ENCODE measurements at regions not wholly inside any gene's neighbourhood (a gene's known extent, or its start where the extent isn't known, plus 50 kb on each side); places are given as distances from the start of the nearest gene placed in this dataset.
A peak's percentile ranks its signal among the peaks of the same experiment; 100 is the strongest.
"Not testable (repeated sequence)": the region's sequence is repeated elsewhere in the genome, so short reads cannot be mapped to it uniquely, and the experiment has no call there.

DNA sequence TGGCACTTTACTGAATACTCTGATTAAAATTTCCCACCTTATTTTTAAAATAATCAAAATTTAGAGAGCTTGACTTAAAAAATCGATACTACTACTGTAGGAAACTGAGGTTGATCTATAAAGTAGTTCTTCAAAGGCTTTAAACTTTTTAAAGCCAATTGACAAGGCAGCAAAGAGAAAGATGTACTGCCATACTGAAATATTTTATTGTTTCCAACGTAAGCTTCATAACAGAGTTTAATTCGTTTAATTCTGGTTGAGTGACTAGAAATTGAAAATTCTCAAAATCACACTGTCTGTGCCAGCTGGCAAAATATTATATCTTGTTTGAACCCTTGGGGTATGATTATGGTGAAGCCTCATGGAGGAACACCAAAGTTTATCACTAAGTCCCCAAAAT is 207.6 kb downstream of the UNC5CL start:
- no peak overlapping the region for H3K27ac ChIP-seq (ENCODE audit: low read depth, low read length)
- no peak overlapping the region for H3K9ac ChIP-seq (ENCODE audit: low read length)
- no peaks in the 10 kb centered on the region for H3F3A ChIP-seq (ENCODE audit: insufficient read depth)
- no peaks in the 10 kb centered on the region for H3K36me3 ChIP-seq (ENCODE audit: low read length)
- H3K4me2 ChIP-seq (ENCODE audit: low read depth, low read length, poor library complexity, severe bottlenecking), result no peak overlapping the region
- no peaks in the 10 kb centered on the region; the same call in 1 of the 2 replicates for H4K20me1 ChIP-seq (ENCODE audit: low read depth, low read length)
- no peak overlapping the region for H3K4me3 ChIP-seq (ENCODE audit: insufficient read depth, low read length, poor library complexity, severe bottlenecking)
- no peak overlapping the region for H2AFZ ChIP-seq (ENCODE audit: low read depth, low read length, severe bottlenecking)
- TF ChIP-seq, protein P1, sequence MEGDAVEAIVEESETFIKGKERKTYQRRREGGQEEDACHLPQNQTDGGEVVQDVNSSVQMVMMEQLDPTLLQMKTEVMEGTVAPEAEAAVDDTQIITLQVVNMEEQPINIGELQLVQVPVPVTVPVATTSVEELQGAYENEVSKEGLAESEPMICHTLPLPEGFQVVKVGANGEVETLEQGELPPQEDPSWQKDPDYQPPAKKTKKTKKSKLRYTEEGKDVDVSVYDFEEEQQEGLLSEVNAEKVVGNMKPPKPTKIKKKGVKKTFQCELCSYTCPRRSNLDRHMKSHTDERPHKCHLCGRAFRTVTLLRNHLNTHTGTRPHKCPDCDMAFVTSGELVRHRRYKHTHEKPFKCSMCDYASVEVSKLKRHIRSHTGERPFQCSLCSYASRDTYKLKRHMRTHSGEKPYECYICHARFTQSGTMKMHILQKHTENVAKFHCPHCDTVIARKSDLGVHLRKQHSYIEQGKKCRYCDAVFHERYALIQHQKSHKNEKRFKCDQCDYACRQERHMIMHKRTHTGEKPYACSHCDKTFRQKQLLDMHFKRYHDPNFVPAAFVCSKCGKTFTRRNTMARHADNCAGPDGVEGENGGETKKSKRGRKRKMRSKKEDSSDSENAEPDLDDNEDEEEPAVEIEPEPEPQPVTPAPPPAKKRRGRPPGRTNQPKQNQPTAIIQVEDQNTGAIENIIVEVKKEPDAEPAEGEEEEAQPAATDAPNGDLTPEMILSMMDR (IDR thresholded peaks at IDR 0.05; ENCODE audit: insufficient read depth, low read length, poor library complexity, severe bottlenecking), result no peak
- TF ChIP-seq EZH2phosphoT487 (conservative IDR thresholded peaks at IDR 0.05; ENCODE audit: low read length), result no peak
- H3K27me3 ChIP-seq (ENCODE audit: low read length), result no peaks in the 10 kb centered on the region
- H3K79me2 ChIP-seq (ENCODE audit: insufficient read depth, low read length), result no peaks in the 10 kb centered on the region
- no peaks in the 10 kb centered on the region for H3K9me2 ChIP-seq (replicated peaks; ENCODE audit: insufficient read depth, low read length)
- H3K9me3 ChIP-seq (ENCODE audit: insufficient read depth, low read length), result no peaks in the 10 kb centered on the region

GRCh38 chr6:40825102-40825501 is 213.9 kb downstream of the UNC5CL start:
- H3K4me2 ChIP-seq (ENCODE audit: low read depth, low read length, poor library complexity, severe bottlenecking), result no peak overlapping the region
- H4K20me1 ChIP-seq (ENCODE audit: low read depth, low read length), result no peaks in the 10 kb centered on the region; the same call in 1 of the 2 replicates
- H3K36me3 ChIP-seq (ENCODE audit: low read length), result no peaks in the 10 kb centered on the region
- no peaks in the 10 kb centered on the region for H3K27me3 ChIP-seq (ENCODE audit: low read length)
- TF ChIP-seq, protein P1 (IDR thresholded peaks at IDR 0.05; ENCODE audit: insufficient read depth, low read length, poor library complexity, severe bottlenecking), result no peak
- no peak for TF ChIP-seq EZH2phosphoT487 (conservative IDR thresholded peaks at IDR 0.05; ENCODE audit: low read length)
- no peak overlapping the region for H3K27ac ChIP-seq (ENCODE audit: low read depth, low read length)
- H3K79me2 ChIP-seq (ENCODE audit: insufficient read depth, low read length), result no peaks in the 10 kb centered on the region
- no peak overlapping the region for H3K4me3 ChIP-seq (ENCODE audit: insufficient read depth, low read length, poor library complexity, severe bottlenecking)
- no peaks in the 10 kb centered on the region for H3K9me3 ChIP-seq (ENCODE audit: insufficient read depth, low read length)
- H3K9ac ChIP-seq (ENCODE audit: low read length), result no peak overlapping the region
- H3K9me2 ChIP-seq (replicated peaks; ENCODE audit: insufficient read depth, low read length), result no peaks in the 10 kb centered on the region
- no peaks in the 10 kb centered on the region for H3F3A ChIP-seq (ENCODE audit: insufficient read depth)
- no peak overlapping the region for H2AFZ ChIP-seq (ENCODE audit: low read depth, low read length, severe bottlenecking)

GRCh38 chr6:40823917-40824891 is 214.8 kb downstream of the UNC5CL start:
- not testable (repeated sequence) for H2AFZ ChIP-seq (ENCODE audit: low read depth, low read length, severe bottlenecking); H3K4me2 ChIP-seq (ENCODE audit: low read depth, low read length, poor library complexity, severe bottlenecking); H3K27me3 ChIP-seq (ENCODE audit: low read length)

More at GRCh38 chr6:40823917-40824891, 214.8 kb downstream of the UNC5CL start:
- not testable (repeated sequence) for H3K9me3 ChIP-seq (ENCODE audit: insufficient read depth, low read length); H4K20me1 ChIP-seq (ENCODE audit: low read depth, low read length); H3F3A ChIP-seq (ENCODE audit: insufficient read depth); H3K4me3 ChIP-seq (ENCODE audit: insufficient read depth, low read length, poor library complexity, severe bottlenecking); H3K9me2 ChIP-seq (replicated peaks; ENCODE audit: insufficient read depth, low read length); H3K36me3 ChIP-seq (ENCODE audit: low read length); H3K79me2 ChIP-seq (ENCODE audit: insufficient read depth, low read length); H3K9ac ChIP-seq (ENCODE audit: low read length); H3K27ac ChIP-seq (ENCODE audit: low read depth, low read length)
- TF ChIP-seq, protein P1 (IDR thresholded peaks at IDR 0.05; ENCODE audit: insufficient read depth, low read length, poor library complexity, severe bottlenecking), result peak; percentile 69
